GM12891 (cell line): ENCODE measurements at regions not wholly inside any gene's neighbourhood (a gene's known extent, or its start where the extent isn't known, plus 50 kb on each side); places are given as distances from the start of the nearest gene placed in this dataset.
"Not testable (repeated sequence)": the region's sequence is repeated elsewhere in the genome, so short reads cannot be mapped to it uniquely, and the experiment has no call there.

Experiments
- DNase-seq: peaks from one replicate; pipeline ENCODE4 v3.0.0; 2011; ENCODE audit warnings: low spot score; ENCODE audit not compliant: insufficient read length
- FAIRE-seq: peaks from 2 replicates; lab custom pipeline; 2011; peaks lifted over from hg19 to GRCh38; lab: Jason Lieb, UNC
- PAX5 ChIP-seq: IDR thresholded peaks from 2 replicates; pipeline ENCODE4 v1.6.1; 2011; ENCODE audit warnings: low read length, moderate library complexity, mild to moderate bottlenecking; ENCODE audit not compliant: insufficient read depth, severe bottlenecking
- POLR2A ChIP-seq: IDR thresholded peaks from 2 replicates; pipeline ENCODE4 v1.6.1; 2011; ENCODE audit warnings: low read depth, low read length, control low read depth
- POLR2AphosphoS5 ChIP-seq: IDR thresholded peaks from 2 replicates; pipeline ENCODE4 v1.6.1; 2011; ENCODE audit warnings: low read depth, low read length, control low read depth
- POU2F2 ChIP-seq: IDR thresholded peaks from 2 replicates; pipeline ENCODE4 v1.6.1; 2011; ENCODE audit warnings: low read depth, mild to moderate bottlenecking, control low read depth, low read length, moderate library complexity
- SPI1 ChIP-seq: IDR thresholded peaks from 2 replicates; pipeline ENCODE4 v1.6.1; 2011; ENCODE audit warnings: low read depth, low read length, control low read depth
- TAF1 ChIP-seq: IDR thresholded peaks from 2 replicates; pipeline ENCODE4 v1.6.1; 2011; ENCODE audit warnings: low read depth, low read length, control low read depth

- TF ChIP-seq TAF1 (no peak), POLR2AphosphoS5 (no peak), POU2F2 (no peak), PAX5 (no peak), SPI1 (no peak), POLR2A (no peak)
- FAIRE-seq: no peak
- no peak for DNase-seq
These were observed 567.4 kb downstream of the TSN start for GRCh38 chr2:122322815-122323214.

- FAIRE-seq (no peak), DNase-seq (no peak)
- TF ChIP-seq POLR2AphosphoS5 (no peak), POU2F2 (no peak), PAX5 (no peak), SPI1 (peak; percentile 24; the same call in 1 of the 2 replicates), POLR2A (no peak), TAF1 (no peak)
These were observed 568.5 kb downstream of the TSN start for GRCh38 chr2:122323927-122324326.

DNA sequence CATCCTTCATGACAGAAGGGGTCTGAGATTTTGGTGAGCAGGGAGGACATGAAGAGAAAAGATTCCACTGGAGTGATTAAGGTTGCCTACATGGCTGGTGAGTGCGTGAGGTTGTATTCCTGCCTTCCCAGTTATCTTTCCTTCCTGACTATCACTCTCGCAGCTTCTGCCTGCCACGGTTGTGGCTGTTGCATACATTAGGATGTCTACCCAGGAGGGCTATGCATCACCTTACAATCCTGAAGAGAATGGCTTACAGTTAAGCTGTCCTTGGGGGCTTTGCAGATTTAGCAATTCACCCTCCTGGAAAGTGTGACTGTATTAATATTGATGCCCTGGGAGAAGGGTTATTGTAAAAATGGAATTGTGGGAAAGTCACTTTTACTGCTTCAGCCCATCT, 571.0 kb downstream of the TSN start:
- FAIRE-seq: no peak
- no peak for TF ChIP-seq POU2F2
- no peak for TF ChIP-seq POLR2A
- no peak for TF ChIP-seq SPI1
- TF ChIP-seq POLR2AphosphoS5: no peak
- no peak for TF ChIP-seq TAF1
- TF ChIP-seq PAX5: no peak
- no peak for DNase-seq

- FAIRE-seq: no peak
- DNase-seq: no peak
- TF ChIP-seq POU2F2 (no peak), SPI1 (no peak), POLR2A (no peak), POLR2AphosphoS5 (no peak), PAX5 (no peak), TAF1 (no peak)
These were observed 573.4 kb downstream of the TSN start for GRCh38 chr2:122328816-122329215.

- FAIRE-seq: no peak
- TF ChIP-seq POLR2A: no peak
- no peak for TF ChIP-seq POU2F2
- TF ChIP-seq TAF1: no peak
- TF ChIP-seq POLR2AphosphoS5: no peak
- no peak for DNase-seq
These were observed 573.8 kb downstream of the TSN start for GRCh38 chr2:122329278-122329677.

- DNase-seq: no peak
- TF ChIP-seq TAF1 (no peak), SPI1 (no peak), POU2F2 (no peak), POLR2A (no peak), POLR2AphosphoS5 (no peak), PAX5 (no peak)
- FAIRE-seq: no peak
These were observed 578.5 kb downstream of the TSN start for GRCh38 chr2:122333932-122334331.

DNA sequence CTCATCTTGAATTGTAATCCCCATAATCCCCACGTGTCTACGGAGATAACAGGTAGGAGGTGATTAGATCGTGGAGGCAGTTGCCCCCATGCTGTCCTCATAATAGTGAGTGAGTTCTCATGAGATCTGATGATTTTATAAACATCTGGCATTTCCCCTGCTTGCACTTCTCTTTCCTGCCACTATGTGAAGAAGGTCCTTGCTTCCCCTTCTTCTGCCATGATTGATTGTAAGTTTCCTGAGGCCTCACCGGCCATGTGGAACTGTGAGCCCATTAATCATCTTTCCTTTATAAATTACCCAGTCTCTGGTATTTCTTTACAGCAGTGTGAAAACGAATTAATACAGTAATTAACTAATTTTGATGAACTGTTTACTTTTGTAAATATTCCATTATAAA, 582.5 kb downstream of the TSN start:
- TF ChIP-seq PAX5 (no peak), POLR2AphosphoS5 (no peak), SPI1 (no peak), POU2F2 (no peak), POLR2A (no peak), TAF1 (no peak)
- FAIRE-seq (no peak), DNase-seq (no peak)

DNA sequence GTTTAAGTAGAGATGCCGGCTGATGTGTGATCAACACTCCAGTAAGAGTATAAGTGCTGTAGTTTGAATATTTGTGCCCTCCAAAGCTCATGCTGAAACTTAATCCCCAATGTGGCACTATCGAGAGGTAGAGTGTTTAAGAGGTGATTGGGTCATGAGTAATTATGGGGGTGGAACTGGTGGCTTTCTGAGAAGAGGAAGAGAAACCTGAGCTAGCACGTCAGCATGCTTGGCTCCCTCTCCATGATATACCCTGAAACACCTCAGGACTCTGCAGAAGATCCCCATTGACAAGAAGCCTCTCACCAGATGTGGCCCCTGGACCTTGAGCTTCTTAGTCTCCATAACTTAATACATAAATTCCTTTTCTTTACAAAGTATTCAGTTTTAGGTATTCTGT, 584.8 kb downstream of the TSN start:
- FAIRE-seq (no peak), DNase-seq (no peak)
- peak; percentile 96 for TF ChIP-seq SPI1
- no peak for TF ChIP-seq TAF1

DNA sequence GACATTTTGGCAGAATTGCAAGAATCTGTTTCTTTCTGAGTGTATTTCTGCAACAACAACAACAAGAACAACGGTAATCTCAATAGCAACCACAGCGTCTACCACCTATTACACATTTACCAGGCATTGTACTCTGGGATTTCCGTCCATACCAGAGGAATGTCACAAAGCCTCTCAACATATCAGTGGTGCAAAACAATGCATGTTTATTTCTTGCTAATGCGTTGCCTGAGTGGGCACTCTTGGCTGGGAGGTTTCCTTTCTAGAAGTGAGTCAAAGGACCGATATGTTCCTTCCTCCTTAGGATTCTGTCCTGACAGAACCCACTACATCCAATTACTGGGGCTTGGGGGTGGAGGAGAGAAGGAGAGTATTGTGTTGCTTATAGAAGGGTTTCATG, 585.6 kb downstream of the TSN start:
- FAIRE-seq: no peak
- no peak for DNase-seq
- TF ChIP-seq SPI1 (no peak), TAF1 (no peak), POU2F2 (no peak), POLR2A (no peak), POLR2AphosphoS5 (no peak), PAX5 (no peak)

DNA sequence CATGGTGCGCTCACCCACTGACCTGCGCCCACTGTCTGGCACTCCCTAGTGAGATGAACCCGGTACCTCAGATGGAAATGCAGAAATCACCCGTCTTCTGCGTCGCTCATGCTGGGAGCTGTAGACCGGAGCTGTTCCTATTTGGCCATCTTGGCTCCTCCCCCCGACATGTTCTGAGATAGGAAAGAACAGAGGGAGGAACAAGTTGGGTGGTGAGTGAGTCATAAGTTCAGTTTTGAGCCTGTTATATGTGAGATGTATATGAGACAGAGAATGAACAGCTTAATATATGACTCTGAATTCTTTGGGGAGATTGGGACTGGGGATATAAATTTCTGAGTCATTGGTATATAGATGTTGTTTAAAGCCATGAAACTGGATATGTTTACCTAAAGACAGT, 596.7 kb downstream of the TSN start:
- FAIRE-seq, DNase-seq: not testable (repeated sequence)
